ENCODE measurements at regions not wholly inside any gene's neighbourhood (a gene's known extent, or its start where the extent isn't known, plus 50 kb on each side); places are given as distances from the start of the nearest gene placed in this dataset.

GRCh38 chr22:49555526-49555925 lies 272.1 kb downstream of the BRD1 start:
- TF ChIP-seq, protein P1, sequence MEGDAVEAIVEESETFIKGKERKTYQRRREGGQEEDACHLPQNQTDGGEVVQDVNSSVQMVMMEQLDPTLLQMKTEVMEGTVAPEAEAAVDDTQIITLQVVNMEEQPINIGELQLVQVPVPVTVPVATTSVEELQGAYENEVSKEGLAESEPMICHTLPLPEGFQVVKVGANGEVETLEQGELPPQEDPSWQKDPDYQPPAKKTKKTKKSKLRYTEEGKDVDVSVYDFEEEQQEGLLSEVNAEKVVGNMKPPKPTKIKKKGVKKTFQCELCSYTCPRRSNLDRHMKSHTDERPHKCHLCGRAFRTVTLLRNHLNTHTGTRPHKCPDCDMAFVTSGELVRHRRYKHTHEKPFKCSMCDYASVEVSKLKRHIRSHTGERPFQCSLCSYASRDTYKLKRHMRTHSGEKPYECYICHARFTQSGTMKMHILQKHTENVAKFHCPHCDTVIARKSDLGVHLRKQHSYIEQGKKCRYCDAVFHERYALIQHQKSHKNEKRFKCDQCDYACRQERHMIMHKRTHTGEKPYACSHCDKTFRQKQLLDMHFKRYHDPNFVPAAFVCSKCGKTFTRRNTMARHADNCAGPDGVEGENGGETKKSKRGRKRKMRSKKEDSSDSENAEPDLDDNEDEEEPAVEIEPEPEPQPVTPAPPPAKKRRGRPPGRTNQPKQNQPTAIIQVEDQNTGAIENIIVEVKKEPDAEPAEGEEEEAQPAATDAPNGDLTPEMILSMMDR (IDR thresholded peaks at IDR 0.05): no peak
- TF ChIP-seq POLR2A (IDR thresholded peaks at IDR 0.05): no peak

All from heart left ventricle (tissue), 13 donors.